GM18498 (cell line): ENCODE measurements at regions not wholly inside any gene's neighbourhood (a gene's known extent, or its start where the extent isn't known, plus 50 kb on each side); places are given as distances from the start of the nearest gene placed in this dataset.
"Not testable (repeated sequence)": the region's sequence is repeated elsewhere in the genome, so short reads cannot be mapped to it uniquely, and the experiment has no call there.

Experiments used
- ATAC-seq: cut with Tn5 transposase; IDR thresholded peaks from one replicate; pipeline ENCODE4 v1.9.1; 2021; ENCODE audit warnings: mild to moderate bottlenecking, moderate library complexity; ENCODE audit not compliant: unreplicated experiment

- no peak for ATAC-seq
Observed at GRCh38 chr2:17148407-17149145, 369.7 kb downstream of the RAD51AP2 start.

- ATAC-seq, result no peak
Observed at GRCh38 chr2:17146358-17146757, 371.9 kb downstream of the RAD51AP2 start.

- no peak for ATAC-seq
Observed at GRCh38 chr2:17136877-17137276, 381.4 kb downstream of the RAD51AP2 start.

GRCh38 chr2:17136231-17136630 lies 382.0 kb downstream of the RAD51AP2 start:
- ATAC-seq, result no peak

GRCh38 chr2:17135619-17136018 lies 382.6 kb downstream of the RAD51AP2 start:
- no peak for ATAC-seq

- no peak for ATAC-seq
Observed at GRCh38 chr2:17133052-17133671, 385.1 kb downstream of the RAD51AP2 start.

GRCh38 chr2:17130627-17131026 lies 387.6 kb downstream of the RAD51AP2 start:
- ATAC-seq, result not testable (repeated sequence)

GRCh38 chr2:17125989-17126620 lies 392.1 kb downstream of the RAD51AP2 start:
- no peak for ATAC-seq

GRCh38 chr2:17124575-17125318 lies 393.5 kb downstream of the RAD51AP2 start:
- no peak for ATAC-seq

GRCh38 chr2:17122887-17123501 lies 395.2 kb downstream of the RAD51AP2 start:
- ATAC-seq, result no peak

GRCh38 chr2:17115466-17115865 lies 402.8 kb downstream of the RAD51AP2 start:
- ATAC-seq, result no peak

- ATAC-seq, result no peak
Observed at GRCh38 chr2:17115042-17115441, 403.2 kb downstream of the RAD51AP2 start.

GRCh38 chr2:17107871-17108270 lies 410.4 kb downstream of the RAD51AP2 start:
- no peak for ATAC-seq

- ATAC-seq, result no peak
Observed at GRCh38 chr2:17107151-17107550, 411.1 kb downstream of the RAD51AP2 start.

GRCh38 chr2:17106418-17106817 lies 411.8 kb downstream of the RAD51AP2 start:
- peak; percentile 67 for ATAC-seq

- ATAC-seq, result peak; percentile 73
Observed at GRCh38 chr2:17104454-17104853, 413.8 kb downstream of the RAD51AP2 start.

- ATAC-seq, result no peak
Observed at GRCh38 chr2:17101596-17101995, 416.6 kb downstream of the RAD51AP2 start.

- no peak for ATAC-seq
Observed at GRCh38 chr2:17101091-17101490, 417.1 kb downstream of the RAD51AP2 start.

- no peak for ATAC-seq
Observed at GRCh38 chr2:17095340-17095739, 422.9 kb downstream of the RAD51AP2 start.

- ATAC-seq, result no peak
Observed at GRCh38 chr2:17093712-17094111, 424.5 kb downstream of the RAD51AP2 start.

- no peak for ATAC-seq
Observed at GRCh38 chr2:17086990-17087389, 421.4 kb upstream of the CYRIA start.
